MM.1S (cell line): ENCODE measurements at regions not wholly inside any gene's neighbourhood (a gene's known extent, or its start where the extent isn't known, plus 50 kb on each side); places are given as distances from the start of the nearest gene placed in this dataset.

Source experiments
- DNase-seq: peaks from one replicate; pipeline ENCODE4 v3.0.0-alpha.2; 2015
- H2AFZ ChIP-seq: fragments of 300-600 bp; sonication (generic); 2 replicates; pipeline ENCODE4 v1.6.0; 2016; ENCODE audit warnings: antibody characterized with exemption, low read length
- H3F3A ChIP-seq: fragments of 300-600 bp; sonication (generic); 2 replicates; pipeline ENCODE4 v1.6.1; 2016; ENCODE audit warnings: mild to moderate bottlenecking, antibody characterized with exemption, low read length, moderate library complexity, mixed read lengths; ENCODE audit not compliant: insufficient read depth
- H3K27ac ChIP-seq: fragments of 300-600 bp; sonication (generic); 2 replicates; pipeline ENCODE4 v1.5.1; 2016; ENCODE audit warnings: mild to moderate bottlenecking, low read length
- H3K27me3 ChIP-seq: fragments of 300-600 bp; sonication (generic); replicated peaks from 2 replicates; pipeline ENCODE4 v1.6.0; 2016; ENCODE audit warnings: low read length; ENCODE audit not compliant: insufficient read depth
- H3K36me3 ChIP-seq: fragments of 300-600 bp; sonication (generic); replicated peaks from 2 replicates; pipeline ENCODE4 v1.6.1; 2016; ENCODE audit warnings: mild to moderate bottlenecking, low read length, mixed read lengths; ENCODE audit not compliant: insufficient read depth
- H3K4me1 ChIP-seq: fragments of 300-600 bp; sonication (generic); 2 replicates; pipeline ENCODE4 v1.6.1; 2016; ENCODE audit warnings: low read length, mixed read lengths
- H3K4me2 ChIP-seq: fragments of 300-600 bp; sonication (generic); 2 replicates; pipeline ENCODE4 v1.6.0; 2016; ENCODE audit warnings: low read depth, low read length
- H3K4me3 ChIP-seq: fragments of 300-600 bp; sonication (generic); 2 replicates; pipeline ENCODE4 v1.5.1; 2016; ENCODE audit warnings: low read length, mixed read lengths
- H3K79me2 ChIP-seq: fragments of 300-600 bp; sonication (generic); 2 replicates; pipeline ENCODE4 v1.6.1; 2016; ENCODE audit warnings: mixed run types, low read length, mixed read lengths
- H3K9ac ChIP-seq: fragments of 300-600 bp; sonication (generic); 2 replicates; pipeline ENCODE4 v1.6.1; 2016; ENCODE audit warnings: low read length, mixed read lengths
- H3K9me2 ChIP-seq: fragments of 300-600 bp; sonication (generic); replicated peaks from 2 replicates; pipeline ENCODE4 v1.6.1; 2016; ENCODE audit warnings: mild to moderate bottlenecking, low read length, mixed read lengths; ENCODE audit not compliant: insufficient read depth
- H3K9me3 ChIP-seq: fragments of 300-600 bp; sonication (generic); replicated peaks from 2 replicates; pipeline ENCODE4 v1.6.1; 2016; ENCODE audit warnings: mild to moderate bottlenecking, low read length, mixed read lengths; ENCODE audit not compliant: insufficient read depth
- H4K20me1 ChIP-seq: fragments of 300-600 bp; sonication (generic); 2 replicates; pipeline ENCODE4 v1.6.1; 2016; ENCODE audit warnings: mild to moderate bottlenecking, low read length, moderate library complexity, mixed read lengths; ENCODE audit not compliant: insufficient read depth
- CTCF ChIP-seq: fragments of 300-600 bp; sonication (generic); IDR thresholded peaks from 2 replicates; pipeline ENCODE4 v1.5.1; 2016; ENCODE audit warnings: antibody characterized with exemption, low read length, mixed read lengths
- EZH2 ChIP-seq: fragments of 300-600 bp; sonication (generic); optimal IDR thresholded peaks from 2 replicates; pipeline ENCODE3; 2017; ENCODE audit warnings: low read depth, mild to moderate bottlenecking, antibody characterized with exemption, low read length, mixed read lengths
- EZH2phosphoT487 ChIP-seq: fragments of 300-600 bp; sonication (generic); IDR thresholded peaks from 2 replicates; pipeline ENCODE4 v1.6.1; 2018; ENCODE audit warnings: antibody characterized with exemption, low read length

GRCh38 chr5:130289132-130290088, 385.1 kb downstream of the CHSY3 start:
- DNase-seq: no peak
- H3K4me1 ChIP-seq: no peaks in the 10 kb centered on the region
- H3K9ac ChIP-seq: no peak overlapping the region
- H3K79me2 ChIP-seq: no peaks in the 10 kb centered on the region
- no peak overlapping the region for H3K4me3 ChIP-seq
- no peak overlapping the region for H3K4me2 ChIP-seq
- no peak overlapping the region for H3K27ac ChIP-seq
- no peaks in the 10 kb centered on the region for H3K9me2 ChIP-seq
- H3K36me3 ChIP-seq: no peaks in the 10 kb centered on the region
- no peak overlapping the region for H2AFZ ChIP-seq
- TF ChIP-seq EZH2phosphoT487: no peak
- no peak for TF ChIP-seq CTCF
- TF ChIP-seq EZH2: no peak
- H4K20me1 ChIP-seq: no peaks in the 10 kb centered on the region
- H3K27me3 ChIP-seq: no peaks in the 10 kb centered on the region
- H3F3A ChIP-seq: no peaks in the 10 kb centered on the region
- no peaks in the 10 kb centered on the region for H3K9me3 ChIP-seq

- no peaks in the 10 kb centered on the region for H3F3A ChIP-seq
- H3K4me2 ChIP-seq: no peak overlapping the region
- no peaks in the 10 kb centered on the region for H4K20me1 ChIP-seq
- H3K79me2 ChIP-seq: no peaks in the 10 kb centered on the region
- no peaks in the 10 kb centered on the region for H3K27me3 ChIP-seq
- no peaks in the 10 kb centered on the region for H3K9me2 ChIP-seq
- no peaks in the 10 kb centered on the region for H3K9me3 ChIP-seq
- no peak overlapping the region for H2AFZ ChIP-seq
- no peak overlapping the region for H3K9ac ChIP-seq
- no peaks in the 10 kb centered on the region for H3K4me1 ChIP-seq
- no peaks in the 10 kb centered on the region for H3K36me3 ChIP-seq
- no peak overlapping the region for H3K27ac ChIP-seq
- no peak overlapping the region for H3K4me3 ChIP-seq
- no peak for DNase-seq
- TF ChIP-seq CTCF (no peak), EZH2phosphoT487 (no peak), EZH2 (no peak)
Measured at GRCh38 chr5:130287438-130287837, 383.2 kb downstream of the CHSY3 start.

GRCh38 chr5:130286971-130287370, 382.7 kb downstream of the CHSY3 start:
- Histone ChIP-seq H3K9ac (no peak overlapping the region), H3K9me2 (no peaks in the 10 kb centered on the region), H3K4me3 (no peak overlapping the region), H3K4me1 (no peaks in the 10 kb centered on the region), H2AFZ (no peak overlapping the region), H4K20me1 (no peaks in the 10 kb centered on the region), H3K4me2 (no peak overlapping the region), H3F3A (no peaks in the 10 kb centered on the region), H3K36me3 (no peaks in the 10 kb centered on the region), H3K27me3 (no peaks in the 10 kb centered on the region), H3K27ac (no peak overlapping the region), H3K79me2 (no peaks in the 10 kb centered on the region), H3K9me3 (no peaks in the 10 kb centered on the region)
- no peak for DNase-seq
- TF ChIP-seq EZH2 (no peak), EZH2phosphoT487 (no peak), CTCF (no peak)
